ENCODE measurements at regions not wholly inside any gene's neighbourhood (a gene's known extent, or its start where the extent isn't known, plus 50 kb on each side); places are given as distances from the start of the nearest gene placed in this dataset.

GRCh38 chr11:128407962-128408361 lies 179.4 kb downstream of the ETS1 start:
- DNase-seq (ENCODE audit: low read depth in 3 of 3), result no peak

GRCh38 chr11:128405714-128406662 lies 181.4 kb downstream of the ETS1 start:
- no peak for DNase-seq (ENCODE audit: low read depth in 3 of 3)

GRCh38 chr11:128405112-128405511 lies 182.2 kb downstream of the ETS1 start:
- no peak for DNase-seq (ENCODE audit: low read depth in 3 of 3)

- DNase-seq (ENCODE audit: low read depth in 3 of 3), result no peak
Observed at GRCh38 chr11:128404437-128404836, 182.9 kb downstream of the ETS1 start.

- no peak for DNase-seq (ENCODE audit: low read depth in 3 of 3)
Observed at GRCh38 chr11:128400382-128401203, 186.8 kb downstream of the ETS1 start.

- no peak for DNase-seq (ENCODE audit: low read depth in 3 of 3)
Observed at GRCh38 chr11:128399251-128400121, 187.9 kb downstream of the ETS1 start.

- DNase-seq (ENCODE audit: low read depth in 3 of 3), result no peak
Observed at GRCh38 chr11:128398517-128399250, 188.7 kb downstream of the ETS1 start.

- DNase-seq (ENCODE audit: low read depth in 3 of 3), result no peak
Observed at GRCh38 chr11:128397362-128397761, 190.0 kb downstream of the ETS1 start.

- DNase-seq (ENCODE audit: low read depth in 3 of 3), result no peak
Observed at GRCh38 chr11:128394431-128395089, 192.8 kb downstream of the ETS1 start.

- no peak for DNase-seq (ENCODE audit: low read depth in 3 of 3)
Observed at GRCh38 chr11:128392259-128392658, 195.1 kb downstream of the ETS1 start.

- no peak for DNase-seq (ENCODE audit: low read depth in 3 of 3)
Observed at GRCh38 chr11:128391811-128392210, 195.5 kb downstream of the ETS1 start.

- no peak for DNase-seq (ENCODE audit: low read depth in 3 of 3)
Observed at GRCh38 chr11:128390246-128390645, 197.1 kb downstream of the ETS1 start.

GRCh38 chr11:128389461-128389976 lies 197.8 kb downstream of the ETS1 start:
- DNase-seq (ENCODE audit: low read depth in 3 of 3), result no peak

GRCh38 chr11:128388206-128388815 lies 199.0 kb downstream of the ETS1 start:
- DNase-seq (ENCODE audit: low read depth in 3 of 3), result no peak

- no peak for DNase-seq (ENCODE audit: low read depth in 3 of 3)
Observed at GRCh38 chr11:128379587-128380580, 207.5 kb downstream of the ETS1 start.

GRCh38 chr11:128375961-128376360 lies 211.4 kb downstream of the ETS1 start:
- no peak for DNase-seq (ENCODE audit: low read depth in 3 of 3)

- DNase-seq (ENCODE audit: low read depth in 3 of 3), result no peak
Observed at GRCh38 chr11:128374026-128374425, 213.3 kb downstream of the ETS1 start.

GRCh38 chr11:128372977-128373376 lies 214.4 kb downstream of the ETS1 start:
- DNase-seq (ENCODE audit: low read depth in 3 of 3), result no peak
